WTC11 (cell line): ENCODE measurements at regions not wholly inside any gene's neighbourhood (a gene's known extent, or its start where the extent isn't known, plus 50 kb on each side); places are given as distances from the start of the nearest gene placed in this dataset.

Experiments
- FOXP1 ChIP-seq: sonication (generic); formaldehyde crosslinking; IDR thresholded peaks from 2 replicates; pipeline ENCODE4 v1.8.0; 2022; ENCODE audit warnings: missing genetic modification reagents, mild to moderate bottlenecking, moderate library complexity, borderline replicate concordance
- GABPB1 ChIP-seq: sonication (generic); formaldehyde crosslinking; IDR thresholded peaks from 2 replicates; pipeline ENCODE4 v1.8.1; 2023; ENCODE audit warnings: mild to moderate bottlenecking, missing genetic modification reagents
- RELA ChIP-seq: sonication (generic); formaldehyde crosslinking; IDR thresholded peaks from 2 replicates; pipeline ENCODE4 v1.8.1; 2022; ENCODE audit warnings: missing genetic modification reagents, mild to moderate bottlenecking, borderline replicate concordance
- SMAD3 ChIP-seq: sonication (generic); formaldehyde crosslinking; IDR thresholded peaks from 2 replicates; pipeline ENCODE4 v1.8.0; 2022; ENCODE audit warnings: missing genetic modification reagents, mild to moderate bottlenecking, borderline replicate concordance
- TP53 ChIP-seq: sonication (generic); formaldehyde crosslinking; IDR thresholded peaks from 2 replicates; pipeline ENCODE4 v1.8.1; 2023; ENCODE audit warnings: mild to moderate bottlenecking, missing genetic modification reagents
- ZNF416 ChIP-seq: fragments of 250-450 bp; sonication (Bioruptor Pico); IDR thresholded peaks from 2 replicates; pipeline ENCODE4 v1.9.0; 2021; ENCODE audit warnings: mild to moderate bottlenecking, inconsistent platforms
- ZNF671 ChIP-seq: fragments of 250-450 bp; sonication (Bioruptor Pico); IDR thresholded peaks from 2 replicates; pipeline ENCODE4 v1.8.0; 2021; ENCODE audit warnings: mild to moderate bottlenecking
- TF ChIP-seq, protein P1 (sequence below): sonication (generic); formaldehyde crosslinking; conservative IDR thresholded peaks from 2 replicates; pipeline ENCODE4 v1.8.1; 2022; ENCODE audit warnings: mild to moderate bottlenecking, missing genetic modification reagents
- TF ChIP-seq, protein P2 (sequence below): fragments of 200-600 bp; IDR thresholded peaks from 2 replicates; pipeline ENCODE4 v1.8.0; 2022; ENCODE audit warnings: antibody characterized with exemption
- TF ChIP-seq, protein P3 (sequence below): sonication (generic); formaldehyde crosslinking; IDR thresholded peaks from 2 replicates; pipeline ENCODE4 v1.8.0; 2022; ENCODE audit warnings: missing genetic modification reagents
- TF ChIP-seq, protein P4 (sequence below): sonication (generic); formaldehyde crosslinking; conservative IDR thresholded peaks from 2 replicates; pipeline ENCODE4 v1.8.1; 2023; ENCODE audit warnings: mild to moderate bottlenecking, low read depth, missing genetic modification reagents, moderate library complexity
- TF ChIP-seq, protein P5 (sequence below): sonication (generic); formaldehyde crosslinking; IDR thresholded peaks from 2 replicates; pipeline ENCODE4 v1.8.1; 2023; ENCODE audit warnings: mild to moderate bottlenecking, missing genetic modification reagents, moderate library complexity

GRCh38 chr1:177600936-177601335 lies 368.9 kb downstream of the SEC16B start:
- TF ChIP-seq RELA (CRISPR knock-in tag) (no peak), FOXP1 (CRISPR knock-in tag) (no peak), GABPB1 (CRISPR knock-in tag) (no peak), ZNF671 (CRISPR knock-in tag) (no peak), TP53 (no peak), SMAD3 (CRISPR knock-in tag) (no peak), ZNF416 (no peak)
- TF ChIP-seq, protein P1, sequence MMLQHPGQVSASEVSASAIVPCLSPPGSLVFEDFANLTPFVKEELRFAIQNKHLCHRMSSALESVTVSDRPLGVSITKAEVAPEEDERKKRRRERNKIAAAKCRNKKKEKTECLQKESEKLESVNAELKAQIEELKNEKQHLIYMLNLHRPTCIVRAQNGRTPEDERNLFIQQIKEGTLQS (CRISPR knock-in tag), result no peak
- TF ChIP-seq, protein P2, sequence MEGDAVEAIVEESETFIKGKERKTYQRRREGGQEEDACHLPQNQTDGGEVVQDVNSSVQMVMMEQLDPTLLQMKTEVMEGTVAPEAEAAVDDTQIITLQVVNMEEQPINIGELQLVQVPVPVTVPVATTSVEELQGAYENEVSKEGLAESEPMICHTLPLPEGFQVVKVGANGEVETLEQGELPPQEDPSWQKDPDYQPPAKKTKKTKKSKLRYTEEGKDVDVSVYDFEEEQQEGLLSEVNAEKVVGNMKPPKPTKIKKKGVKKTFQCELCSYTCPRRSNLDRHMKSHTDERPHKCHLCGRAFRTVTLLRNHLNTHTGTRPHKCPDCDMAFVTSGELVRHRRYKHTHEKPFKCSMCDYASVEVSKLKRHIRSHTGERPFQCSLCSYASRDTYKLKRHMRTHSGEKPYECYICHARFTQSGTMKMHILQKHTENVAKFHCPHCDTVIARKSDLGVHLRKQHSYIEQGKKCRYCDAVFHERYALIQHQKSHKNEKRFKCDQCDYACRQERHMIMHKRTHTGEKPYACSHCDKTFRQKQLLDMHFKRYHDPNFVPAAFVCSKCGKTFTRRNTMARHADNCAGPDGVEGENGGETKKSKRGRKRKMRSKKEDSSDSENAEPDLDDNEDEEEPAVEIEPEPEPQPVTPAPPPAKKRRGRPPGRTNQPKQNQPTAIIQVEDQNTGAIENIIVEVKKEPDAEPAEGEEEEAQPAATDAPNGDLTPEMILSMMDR, result no peak
- TF ChIP-seq, protein P3, sequence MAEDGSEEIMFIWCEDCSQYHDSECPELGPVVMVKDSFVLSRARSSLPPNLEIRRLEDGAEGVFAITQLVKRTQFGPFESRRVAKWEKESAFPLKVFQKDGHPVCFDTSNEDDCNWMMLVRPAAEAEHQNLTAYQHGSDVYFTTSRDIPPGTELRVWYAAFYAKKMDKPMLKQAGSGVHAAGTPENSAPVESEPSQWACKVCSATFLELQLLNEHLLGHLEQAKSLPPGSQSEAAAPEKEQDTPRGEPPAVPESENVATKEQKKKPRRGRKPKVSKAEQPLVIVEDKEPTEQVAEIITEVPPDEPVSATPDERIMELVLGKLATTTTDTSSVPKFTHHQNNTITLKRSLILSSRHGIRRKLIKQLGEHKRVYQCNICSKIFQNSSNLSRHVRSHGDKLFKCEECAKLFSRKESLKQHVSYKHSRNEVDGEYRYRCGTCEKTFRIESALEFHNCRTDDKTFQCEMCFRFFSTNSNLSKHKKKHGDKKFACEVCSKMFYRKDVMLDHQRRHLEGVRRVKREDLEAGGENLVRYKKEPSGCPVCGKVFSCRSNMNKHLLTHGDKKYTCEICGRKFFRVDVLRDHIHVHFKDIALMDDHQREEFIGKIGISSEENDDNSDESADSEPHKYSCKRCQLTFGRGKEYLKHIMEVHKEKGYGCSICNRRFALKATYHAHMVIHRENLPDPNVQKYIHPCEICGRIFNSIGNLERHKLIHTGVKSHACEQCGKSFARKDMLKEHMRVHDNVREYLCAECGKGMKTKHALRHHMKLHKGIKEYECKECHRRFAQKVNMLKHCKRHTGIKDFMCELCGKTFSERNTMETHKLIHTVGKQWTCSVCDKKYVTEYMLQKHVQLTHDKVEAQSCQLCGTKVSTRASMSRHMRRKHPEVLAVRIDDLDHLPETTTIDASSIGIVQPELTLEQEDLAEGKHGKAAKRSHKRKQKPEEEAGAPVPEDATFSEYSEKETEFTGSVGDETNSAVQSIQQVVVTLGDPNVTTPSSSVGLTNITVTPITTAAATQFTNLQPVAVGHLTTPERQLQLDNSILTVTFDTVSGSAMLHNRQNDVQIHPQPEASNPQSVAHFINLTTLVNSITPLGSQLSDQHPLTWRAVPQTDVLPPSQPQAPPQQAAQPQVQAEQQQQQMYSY, result no peak
- TF ChIP-seq, protein P4, sequence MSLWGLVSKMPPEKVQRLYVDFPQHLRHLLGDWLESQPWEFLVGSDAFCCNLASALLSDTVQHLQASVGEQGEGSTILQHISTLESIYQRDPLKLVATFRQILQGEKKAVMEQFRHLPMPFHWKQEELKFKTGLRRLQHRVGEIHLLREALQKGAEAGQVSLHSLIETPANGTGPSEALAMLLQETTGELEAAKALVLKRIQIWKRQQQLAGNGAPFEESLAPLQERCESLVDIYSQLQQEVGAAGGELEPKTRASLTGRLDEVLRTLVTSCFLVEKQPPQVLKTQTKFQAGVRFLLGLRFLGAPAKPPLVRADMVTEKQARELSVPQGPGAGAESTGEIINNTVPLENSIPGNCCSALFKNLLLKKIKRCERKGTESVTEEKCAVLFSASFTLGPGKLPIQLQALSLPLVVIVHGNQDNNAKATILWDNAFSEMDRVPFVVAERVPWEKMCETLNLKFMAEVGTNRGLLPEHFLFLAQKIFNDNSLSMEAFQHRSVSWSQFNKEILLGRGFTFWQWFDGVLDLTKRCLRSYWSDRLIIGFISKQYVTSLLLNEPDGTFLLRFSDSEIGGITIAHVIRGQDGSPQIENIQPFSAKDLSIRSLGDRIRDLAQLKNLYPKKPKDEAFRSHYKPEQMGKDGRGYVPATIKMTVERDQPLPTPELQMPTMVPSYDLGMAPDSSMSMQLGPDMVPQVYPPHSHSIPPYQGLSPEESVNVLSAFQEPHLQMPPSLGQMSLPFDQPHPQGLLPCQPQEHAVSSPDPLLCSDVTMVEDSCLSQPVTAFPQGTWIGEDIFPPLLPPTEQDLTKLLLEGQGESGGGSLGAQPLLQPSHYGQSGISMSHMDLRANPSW (CRISPR knock-in tag), result no peak
- TF ChIP-seq, protein P5, sequence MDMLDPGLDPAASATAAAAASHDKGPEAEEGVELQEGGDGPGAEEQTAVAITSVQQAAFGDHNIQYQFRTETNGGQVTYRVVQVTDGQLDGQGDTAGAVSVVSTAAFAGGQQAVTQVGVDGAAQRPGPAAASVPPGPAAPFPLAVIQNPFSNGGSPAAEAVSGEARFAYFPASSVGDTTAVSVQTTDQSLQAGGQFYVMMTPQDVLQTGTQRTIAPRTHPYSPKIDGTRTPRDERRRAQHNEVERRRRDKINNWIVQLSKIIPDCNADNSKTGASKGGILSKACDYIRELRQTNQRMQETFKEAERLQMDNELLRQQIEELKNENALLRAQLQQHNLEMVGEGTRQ (CRISPR knock-in tag), result no peak
